DMS79 (cell line): ENCODE measurements at regions not wholly inside any gene's neighbourhood (a gene's known extent, or its start where the extent isn't known, plus 50 kb on each side); places are given as distances from the start of the nearest gene placed in this dataset.
"Not testable (repeated sequence)": the region's sequence is repeated elsewhere in the genome, so short reads cannot be mapped to it uniquely, and the experiment has no call there.

ENCODE experiments used
- DNase-seq: peaks from one replicate; lab custom pipeline; 2025; lab: John Stamatoyannopoulos, UW

DNA sequence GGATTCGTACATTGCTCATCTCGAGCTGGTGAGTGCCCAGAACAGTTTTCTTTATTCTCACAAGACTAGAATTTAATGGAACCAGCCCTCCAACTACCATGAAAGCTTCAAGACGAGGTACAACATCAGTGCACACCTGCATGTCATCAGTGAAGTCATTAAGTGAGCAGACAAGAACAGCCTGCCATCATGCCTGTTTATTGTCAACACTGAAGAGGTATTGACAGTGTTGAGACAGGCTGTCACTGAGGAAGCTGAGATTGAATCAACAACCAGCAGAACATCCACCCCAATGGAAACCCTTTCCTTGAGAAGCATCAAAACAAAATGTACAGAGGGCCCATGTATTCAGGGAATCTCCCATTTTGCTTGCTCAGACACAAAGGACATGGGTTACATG is 148.0 kb upstream of the TCF4 start:
- no peak for DNase-seq

DNA sequence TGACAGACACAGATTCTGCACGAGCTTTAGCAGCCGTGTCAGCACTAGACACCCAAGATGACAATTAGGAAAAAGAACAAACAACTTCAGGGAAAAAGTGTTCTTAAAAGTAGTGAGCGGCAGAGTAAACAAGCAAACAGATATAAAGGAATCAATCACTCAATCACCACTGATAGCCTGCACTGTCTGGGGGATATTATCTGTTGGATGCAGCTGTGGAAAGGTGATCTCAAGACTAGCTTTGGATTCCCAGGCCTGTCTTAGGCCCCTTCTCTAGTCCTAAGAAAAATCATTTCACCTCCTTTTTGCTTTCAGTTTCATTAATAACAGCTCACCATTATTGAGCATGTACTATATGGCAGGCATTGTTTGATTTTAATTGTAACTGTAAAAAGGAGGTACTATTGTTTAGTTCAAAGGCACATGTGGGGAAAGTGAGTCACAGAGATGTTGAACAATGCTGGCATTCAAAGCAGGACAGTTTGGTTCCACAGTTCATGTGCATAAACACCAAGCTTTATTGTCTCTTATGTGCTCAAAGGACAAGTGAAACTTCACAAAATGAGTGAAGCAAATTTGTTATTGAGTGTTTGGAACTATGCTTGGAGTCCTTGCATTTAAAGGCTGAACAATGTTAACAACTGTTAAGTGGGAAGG is 147.3 kb upstream of the TCF4 start:
- no peak for DNase-seq

DNA sequence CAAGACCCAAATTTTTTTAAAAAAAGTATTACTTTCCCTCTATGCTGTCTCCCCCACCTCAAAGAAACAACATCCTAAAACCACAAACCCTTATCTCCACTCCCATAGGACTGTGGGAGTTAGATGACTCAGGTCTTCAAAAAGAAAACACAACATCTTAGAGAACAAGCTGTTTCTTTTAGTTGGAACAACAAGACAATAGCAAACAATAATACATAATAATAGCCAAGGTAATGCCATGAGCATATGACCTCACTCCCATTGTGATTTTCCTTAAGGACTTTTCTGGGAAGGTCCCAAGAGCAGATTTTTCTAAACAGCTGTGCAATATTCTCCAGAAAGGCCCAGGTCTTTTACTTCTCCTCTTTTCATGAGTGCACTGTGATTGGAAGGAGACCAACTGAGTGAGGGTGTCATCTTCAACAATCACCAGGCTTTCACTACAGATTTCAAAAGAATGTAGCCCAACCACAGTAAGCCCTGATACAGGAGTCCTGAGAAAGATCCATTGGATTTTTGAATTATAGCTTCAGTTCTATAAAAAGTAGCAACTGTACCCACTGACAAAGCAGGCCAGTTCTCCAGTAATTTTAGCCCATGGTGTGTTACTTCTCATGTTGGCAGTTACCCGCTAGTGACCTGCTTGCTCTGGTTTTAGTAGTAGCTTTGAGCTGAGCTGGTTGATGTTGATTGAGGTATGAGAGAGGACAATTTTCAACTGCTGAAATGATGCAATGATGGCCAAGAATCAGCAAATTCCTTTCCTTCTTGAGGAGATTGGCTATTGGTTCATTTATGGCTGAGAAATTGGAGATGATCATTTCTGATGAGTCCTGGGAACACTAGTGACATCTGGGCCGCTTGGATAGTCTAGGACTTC is 144.5 kb upstream of the TCF4 start:
- DNase-seq, result no peak

DNA sequence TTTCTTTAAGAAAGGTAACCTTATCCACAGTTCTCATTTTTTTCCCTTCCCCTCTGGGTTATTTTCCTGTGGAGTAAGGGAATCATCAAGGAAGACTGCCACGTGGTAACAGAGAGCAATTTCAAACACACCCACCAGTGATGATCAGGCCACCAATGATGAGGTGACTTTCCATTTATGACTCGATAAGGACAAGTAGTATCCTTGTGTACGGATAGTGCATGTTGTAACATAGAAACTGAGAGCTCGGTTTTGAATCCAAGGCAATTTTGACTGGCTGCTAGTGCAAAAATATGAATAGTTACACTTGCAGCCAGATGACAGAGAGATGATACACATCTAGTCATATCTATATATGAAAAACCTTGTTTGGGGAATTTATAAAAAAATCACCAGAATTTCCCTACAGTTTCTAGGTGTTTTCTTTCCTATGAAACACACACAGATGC is 143.6 kb upstream of the TCF4 start:
- DNase-seq, result no peak

DNA sequence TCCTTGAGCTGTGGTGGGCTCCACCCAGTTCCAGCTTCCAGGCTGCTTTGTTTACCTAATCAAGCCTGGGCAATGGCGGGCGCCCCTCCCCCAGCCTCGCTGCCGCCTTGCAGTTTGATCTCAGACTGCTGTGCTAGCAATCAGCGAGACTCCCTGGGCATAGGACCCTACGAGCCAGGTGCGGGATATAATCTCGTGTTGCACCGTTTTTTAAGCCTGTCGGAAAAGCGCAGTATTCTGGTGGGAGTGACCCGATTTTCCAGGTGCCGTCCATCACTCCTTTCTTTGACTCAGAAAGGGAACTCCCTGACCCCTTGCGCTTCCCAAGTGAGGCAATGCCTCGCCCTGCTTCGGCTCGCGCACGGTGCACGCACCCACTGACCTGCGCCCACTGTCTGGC is 133.0 kb upstream of the TCF4 start:
- not testable (repeated sequence) for DNase-seq

DNA sequence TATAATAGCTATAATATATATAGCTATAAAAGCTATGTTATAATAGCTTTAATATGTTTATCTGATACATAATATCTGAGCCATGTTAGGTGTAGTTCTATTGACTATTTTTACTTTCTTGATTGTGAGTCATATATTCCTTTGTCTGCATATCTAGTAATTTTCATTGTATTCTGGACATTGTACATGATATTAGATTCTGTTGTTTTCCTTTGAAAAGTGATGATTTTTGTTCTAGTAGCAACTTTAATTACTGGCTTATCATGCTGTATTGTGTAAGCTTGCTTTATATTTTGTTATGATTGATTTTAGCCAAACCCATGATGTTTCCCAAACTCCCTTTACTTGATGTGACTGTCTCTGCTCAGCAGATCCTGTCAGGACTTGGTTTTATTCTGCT is 125.7 kb upstream of the TCF4 start:
- DNase-seq, result no peak

DNA sequence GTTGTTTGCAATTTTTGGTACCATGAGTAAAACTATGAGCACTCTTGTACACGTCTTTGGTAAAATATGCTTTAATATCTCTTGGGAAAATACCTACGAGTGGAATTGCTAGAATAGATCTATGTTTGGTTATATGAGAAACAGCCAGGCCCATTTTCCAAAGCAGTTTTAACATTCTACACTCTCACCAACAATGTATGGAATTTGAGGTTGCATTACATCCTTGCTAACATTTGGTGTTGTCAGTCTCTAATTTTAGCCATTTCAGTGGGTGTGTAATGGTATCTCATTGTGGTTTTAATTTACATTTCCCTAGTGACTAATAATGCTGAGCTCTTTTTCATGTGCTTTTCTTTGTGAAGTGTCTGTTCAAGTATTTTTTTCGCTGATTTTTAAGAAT is 118.9 kb upstream of the TCF4 start:
- no peak for DNase-seq

DNA sequence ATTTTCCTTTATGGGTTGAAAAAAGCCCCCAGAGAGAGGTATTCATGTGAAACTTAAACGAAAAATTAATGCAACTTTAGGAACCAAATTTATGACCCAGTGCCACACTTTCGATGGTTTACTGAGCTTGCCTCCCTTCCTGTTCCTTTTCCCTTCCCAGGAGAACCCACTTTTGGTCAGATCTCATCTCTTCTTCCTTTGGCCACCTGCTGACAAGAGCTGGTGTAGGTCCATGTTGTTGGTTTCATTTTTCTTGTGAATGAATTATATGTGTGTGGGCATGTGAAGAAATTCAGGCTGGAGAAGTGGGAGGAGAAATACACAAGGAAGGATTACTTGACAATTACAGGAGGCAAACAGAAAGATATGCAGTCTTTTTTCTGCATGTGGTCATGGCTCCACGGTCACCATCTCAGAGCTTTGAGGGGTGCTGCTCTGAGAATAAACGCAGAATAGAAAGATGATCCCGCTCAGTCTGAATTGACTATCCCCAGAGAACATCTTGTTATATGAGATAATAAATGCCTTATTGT is 111.3 kb upstream of the TCF4 start:
- no peak for DNase-seq

DNA sequence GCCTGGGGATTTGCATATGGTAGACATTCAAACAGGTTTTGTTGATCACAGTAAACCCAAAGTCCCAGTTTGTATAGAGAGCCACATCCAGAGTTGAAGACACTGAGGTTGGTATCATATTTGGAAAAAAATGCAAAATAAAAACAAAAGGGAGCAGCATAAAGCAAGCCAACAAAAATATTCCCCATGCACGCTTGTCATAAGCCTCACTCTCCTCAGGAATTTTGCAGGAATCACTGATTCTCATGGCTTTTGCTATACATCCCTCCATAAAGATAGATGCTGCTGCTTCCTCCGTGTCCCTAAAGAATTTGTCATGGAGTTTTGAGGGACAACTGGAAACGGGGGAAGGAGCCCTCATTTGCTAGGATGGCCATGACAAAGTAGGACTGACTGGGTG is 108.8 kb upstream of the TCF4 start:
- no peak for DNase-seq

DNA sequence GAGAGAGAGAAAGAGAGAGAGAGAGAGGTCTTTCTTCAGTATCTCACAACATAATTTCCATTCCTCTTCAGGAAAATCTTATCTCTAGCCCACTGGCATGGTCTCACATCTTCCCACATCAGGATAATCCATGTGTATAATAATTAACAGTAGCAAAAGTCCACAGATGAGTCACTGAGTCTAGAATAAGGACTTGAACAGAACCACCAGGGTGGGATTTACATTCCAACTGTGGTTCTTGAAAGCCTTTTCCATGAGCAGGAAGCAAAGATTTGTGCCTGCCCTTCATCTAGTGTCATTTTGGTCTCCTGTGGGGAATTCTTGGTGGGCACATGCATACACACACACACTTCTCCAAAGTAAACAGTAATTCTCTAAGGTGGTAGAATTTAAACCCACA is 107.1 kb upstream of the TCF4 start:
- no peak for DNase-seq

DNA sequence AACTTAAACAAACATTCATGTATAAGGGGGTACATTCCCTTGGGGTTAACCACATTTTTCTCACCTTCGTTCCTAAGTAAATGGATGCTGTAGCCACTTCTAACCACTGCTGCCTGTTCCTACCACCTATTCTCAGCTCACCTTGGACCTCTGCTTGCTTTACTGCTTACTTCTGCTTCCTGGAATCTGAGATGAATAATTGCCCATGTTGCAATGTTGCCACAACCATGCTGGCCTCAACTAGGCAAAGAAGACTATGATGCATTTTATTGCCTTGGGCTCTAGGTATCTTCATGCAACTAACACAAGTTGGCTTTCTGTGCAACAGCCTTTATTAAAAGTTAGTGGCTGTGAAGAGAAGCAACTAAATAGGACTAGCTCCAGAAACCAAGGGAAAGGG is 106.3 kb upstream of the TCF4 start:
- DNase-seq, result no peak

DNA sequence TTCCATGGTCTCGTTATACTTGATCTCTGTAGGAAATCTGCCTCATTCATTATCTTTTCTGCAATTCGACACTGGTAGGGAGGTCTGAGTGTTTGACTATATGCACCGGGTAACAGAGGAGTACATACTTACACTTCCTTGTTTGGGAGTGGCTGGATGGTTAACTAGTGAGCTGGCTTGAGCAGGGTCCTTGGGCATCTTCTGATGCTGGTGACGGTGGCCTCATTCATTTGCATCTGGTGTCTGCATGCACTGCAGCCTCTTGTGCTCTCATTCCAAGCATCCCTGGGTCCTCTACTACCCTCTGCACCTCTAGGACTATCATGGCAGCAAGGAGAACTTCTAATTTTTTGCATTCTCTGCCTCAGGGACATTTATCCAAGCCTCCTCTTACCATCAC is 100.0 kb upstream of the TCF4 start:
- DNase-seq, result peak; percentile 9

DNA sequence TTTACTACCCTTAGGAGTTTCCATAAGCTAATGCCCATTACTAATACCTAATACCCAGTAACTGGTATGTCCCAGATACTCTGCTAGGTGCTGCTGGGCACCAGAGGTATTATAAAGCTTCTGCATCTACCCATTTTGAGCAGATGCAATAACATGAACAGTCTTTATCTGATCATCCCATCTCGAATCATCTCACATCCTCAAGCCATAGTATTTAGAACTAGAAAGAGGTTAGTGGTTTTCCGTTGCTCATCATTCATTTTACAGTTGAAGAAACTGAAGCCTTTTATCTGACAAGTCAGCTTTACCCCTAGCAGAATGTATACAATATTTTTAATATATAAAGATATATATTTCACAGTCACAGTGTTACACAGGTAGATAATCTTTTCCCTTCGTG is 99.1 kb upstream of the TCF4 start:
- DNase-seq, result no peak

DNA sequence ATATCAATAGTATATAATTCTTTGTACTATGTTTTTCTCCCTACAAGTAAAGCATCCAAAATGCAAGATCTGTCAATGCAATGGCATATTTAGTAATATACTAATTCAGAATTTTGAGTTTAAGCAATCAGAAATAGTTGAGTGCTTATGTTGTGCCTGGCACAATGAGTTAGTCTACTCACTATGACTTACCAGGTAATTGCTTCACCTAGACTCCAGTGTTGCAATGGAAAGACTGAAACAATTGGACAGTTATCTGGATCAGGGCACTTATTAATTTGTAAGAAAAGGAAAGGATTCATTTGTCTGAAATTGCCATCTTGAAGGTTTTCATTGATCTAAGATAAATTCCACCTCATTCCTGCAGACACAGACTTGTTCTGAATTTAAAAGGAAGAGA is 97.6 kb upstream of the TCF4 start:
- no peak for DNase-seq

DNA sequence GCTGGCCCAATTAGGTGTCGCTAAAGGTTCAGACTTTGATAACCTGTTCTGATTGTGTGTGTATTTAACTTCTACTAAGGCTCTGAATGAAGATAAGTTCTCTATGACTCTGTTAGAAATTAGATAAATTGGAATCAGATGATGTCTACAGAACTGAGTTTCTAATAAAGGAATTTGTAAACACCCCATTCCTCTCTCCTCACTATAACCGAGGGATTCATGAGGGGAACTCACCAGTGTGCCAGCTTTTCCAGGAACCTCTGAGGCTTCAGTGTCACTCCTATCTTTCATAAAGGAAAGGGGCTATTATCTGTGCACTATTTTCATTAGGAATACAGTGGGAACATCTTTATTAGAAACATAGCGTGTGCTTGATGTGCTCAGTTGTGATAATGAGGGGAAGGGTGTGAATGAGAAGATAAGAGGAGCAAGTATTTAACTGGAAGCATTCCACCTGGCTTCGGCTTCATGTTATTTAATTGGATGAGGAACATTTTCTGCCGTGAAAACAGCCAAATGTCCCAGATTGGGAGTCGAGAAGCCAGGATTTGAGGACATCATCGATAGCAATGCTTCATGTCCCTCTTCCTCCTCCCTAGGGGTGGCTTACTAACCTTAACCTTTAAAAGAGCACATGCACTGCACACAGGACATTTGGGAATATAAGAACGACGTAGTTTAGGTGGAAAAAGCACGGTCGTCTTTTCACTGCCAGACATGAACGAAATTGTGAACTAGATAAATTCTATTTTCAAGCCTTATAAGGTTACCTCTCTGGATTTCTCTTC is 84.8 kb upstream of the TCF4 start:
- DNase-seq, result no peak

DNA sequence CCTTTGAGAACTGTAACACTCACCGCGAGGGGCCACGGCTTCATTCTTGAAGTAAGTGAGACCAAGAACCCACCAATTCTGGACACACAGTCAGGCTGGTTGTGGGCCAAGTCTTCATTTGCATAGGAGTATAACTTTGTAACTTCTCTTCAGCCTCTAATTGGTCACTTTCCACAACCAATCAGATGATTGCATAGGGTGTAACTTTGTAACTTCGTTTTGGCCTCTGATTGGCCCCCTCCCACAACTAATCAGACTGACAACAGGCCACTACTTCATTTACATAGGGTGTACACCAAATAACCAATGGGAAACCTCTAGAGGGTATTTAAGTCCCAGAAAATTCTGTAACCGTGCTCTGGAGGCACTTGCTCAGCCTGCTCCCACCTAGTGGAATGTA is 77.5 kb upstream of the TCF4 start:
- no peak for DNase-seq

DNA sequence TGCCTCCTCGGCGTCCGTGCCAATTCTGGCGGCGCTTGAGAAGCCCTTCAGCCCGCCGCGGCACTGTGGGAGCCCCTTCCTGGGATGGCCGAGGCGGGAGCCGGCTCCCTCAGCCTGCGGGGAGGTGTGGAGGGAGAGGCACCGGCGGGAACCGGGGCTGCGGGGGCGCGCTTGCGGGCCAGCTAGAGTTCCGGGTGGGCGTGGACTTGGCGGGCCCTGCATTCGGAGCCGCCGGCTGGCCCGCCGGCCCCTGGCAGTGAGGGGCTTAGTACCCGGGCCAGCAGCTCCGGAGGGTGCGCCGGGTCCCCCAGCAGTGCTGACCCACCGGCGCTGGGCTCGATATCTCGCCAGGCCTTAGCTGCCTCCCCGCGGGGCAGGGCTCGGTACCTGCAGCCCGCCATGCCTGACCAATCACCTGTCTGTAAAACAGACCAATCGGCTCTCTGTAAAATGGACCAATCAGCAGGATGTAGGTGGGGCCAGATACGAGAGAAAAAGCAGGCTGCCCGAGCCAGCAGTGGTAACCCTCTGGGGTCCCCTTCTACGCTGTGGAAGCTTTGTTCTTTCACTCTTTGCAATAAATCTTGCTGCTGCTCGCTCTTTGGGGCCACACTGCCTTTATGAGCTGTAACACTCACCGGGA is 76.9 kb upstream of the TCF4 start:
- DNase-seq, result not testable (repeated sequence)

DNA sequence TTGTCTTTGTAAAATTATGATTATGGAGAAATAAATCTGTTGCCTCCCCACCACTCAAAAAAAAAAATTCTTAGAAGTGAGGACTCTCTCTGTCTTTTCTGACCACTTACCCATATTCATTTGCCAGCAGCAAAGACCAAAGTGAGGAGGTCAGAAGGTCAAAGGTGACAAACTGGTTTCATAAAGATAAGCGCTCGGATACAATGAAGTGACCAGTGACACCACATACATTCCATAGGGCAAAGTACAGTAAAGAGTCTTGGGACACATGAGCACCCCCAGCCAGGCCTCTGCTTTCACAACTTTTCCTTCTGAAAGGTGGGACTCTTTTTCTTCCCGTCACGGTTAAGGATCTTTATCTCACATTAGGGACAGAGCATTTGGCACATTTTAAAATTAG is 75.9 kb upstream of the TCF4 start:
- no peak for DNase-seq

DNA sequence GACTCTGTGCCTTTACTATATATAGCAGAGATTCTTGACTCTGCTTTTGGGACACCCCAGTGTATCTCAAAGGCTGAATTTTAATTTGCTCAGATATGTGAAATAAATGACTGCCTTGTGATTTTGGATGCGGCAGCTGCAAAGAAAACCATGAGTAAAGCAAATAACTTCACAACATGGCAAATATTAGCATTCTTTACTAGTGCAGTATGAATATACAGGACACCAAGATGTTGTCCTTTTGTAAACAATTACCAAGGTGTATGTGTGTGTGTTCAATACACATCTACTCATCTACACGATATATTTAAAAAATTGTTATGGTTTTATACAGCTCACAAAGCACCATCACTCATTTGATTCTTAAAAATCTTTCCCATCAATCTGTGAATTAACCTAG is 70.6 kb upstream of the TCF4 start:
- DNase-seq, result no peak

DNA sequence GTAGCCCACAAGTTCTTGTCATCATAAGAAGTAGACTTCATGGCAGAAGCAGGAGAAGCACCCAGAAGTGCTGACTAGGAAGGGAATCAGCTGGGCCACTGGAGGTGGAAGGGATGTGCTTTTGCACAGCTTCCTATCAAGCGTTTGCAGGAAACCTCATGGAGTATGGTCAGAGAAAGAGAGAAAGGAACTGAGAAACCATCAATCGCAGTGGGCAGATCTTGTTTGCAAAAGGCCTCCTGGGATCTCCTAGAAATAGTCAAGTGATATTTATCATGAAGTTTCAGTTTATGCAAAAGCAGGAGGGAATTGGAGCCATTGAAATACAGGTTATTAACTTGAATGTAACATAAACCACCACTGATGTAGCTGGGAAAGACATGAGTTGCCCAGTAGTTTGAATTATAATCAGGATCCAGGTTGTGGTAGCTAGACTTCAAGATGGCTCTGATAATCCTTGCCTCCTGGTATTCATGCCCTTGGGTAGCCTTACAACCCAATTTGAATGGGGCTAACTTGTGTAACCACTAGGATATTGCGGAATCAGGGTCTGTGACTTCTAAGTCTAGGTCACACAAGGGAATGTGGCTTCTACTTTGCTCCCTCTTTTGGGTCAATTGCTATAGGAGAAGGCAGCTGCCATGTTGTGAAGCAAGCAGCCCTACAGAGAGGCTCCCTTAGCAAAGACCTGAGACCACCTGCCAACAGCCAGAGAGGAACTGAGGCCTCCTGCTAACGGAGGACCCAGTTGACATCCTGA is 69.8 kb upstream of the TCF4 start:
- no peak for DNase-seq

DNA sequence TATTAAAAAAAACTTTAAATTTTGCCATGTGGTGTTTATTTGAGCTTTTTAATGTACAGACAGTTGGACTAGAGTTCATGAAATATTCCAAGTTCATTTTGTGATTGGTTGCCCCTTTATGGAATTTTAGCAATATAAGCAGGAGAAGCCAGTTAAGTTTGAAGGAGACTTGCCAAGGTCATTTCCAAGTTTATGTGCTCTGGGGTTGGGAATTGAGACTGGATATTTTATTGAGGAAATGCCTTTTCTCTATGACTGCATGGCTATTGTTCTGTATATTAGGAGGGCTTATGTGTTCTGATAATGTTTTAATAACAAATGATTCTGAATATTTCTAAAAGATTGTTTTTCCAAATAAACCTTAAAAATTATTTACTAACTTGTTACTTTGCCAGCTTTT is 67.0 kb upstream of the TCF4 start:
- no peak for DNase-seq
